ENCODE measurements at regions not wholly inside any gene's neighbourhood (a gene's known extent, or its start where the extent isn't known, plus 50 kb on each side); places are given as distances from the start of the nearest gene placed in this dataset.

GRCh38 chr14:62077676-62078261 is 315.5 kb downstream of the SNAPC1 start:
- no peak for DNase-seq (ENCODE audit: low spot score)
- TF ChIP-seq CTCF (IDR thresholded peaks at IDR 0.05; ENCODE audit: extremely low read depth, insufficient read depth, missing control alignments), result no peak

GRCh38 chr14:62079038-62079437 is 316.8 kb downstream of the SNAPC1 start:
- DNase-seq (ENCODE audit: low spot score), result no peak
- no peak for TF ChIP-seq CTCF (IDR thresholded peaks at IDR 0.05; ENCODE audit: extremely low read depth, insufficient read depth, missing control alignments)
- in situ Hi-C loops (cut with MboI; ENCODE audit: low pct_unique_long_range_greater_than_20kb, low sequenced_read_pairs, unreplicated experiment), result no loop called here

More at GRCh38 chr14:62077676-62078261, 315.5 kb downstream of the SNAPC1 start:
- in situ Hi-C loops (cut with MboI; ENCODE audit: low pct_unique_long_range_greater_than_20kb, low sequenced_read_pairs, unreplicated experiment), result no loop called here

GRCh38 chr14:62081012-62081612 is 318.9 kb downstream of the SNAPC1 start:
- peak; percentile 53 for DNase-seq (ENCODE audit: low spot score)
- TF ChIP-seq CTCF (IDR thresholded peaks at IDR 0.05; ENCODE audit: extremely low read depth, insufficient read depth, missing control alignments), result no peak
- in situ Hi-C loops (cut with MboI; ENCODE audit: low pct_unique_long_range_greater_than_20kb, low sequenced_read_pairs, unreplicated experiment), result no loop called here

- in situ Hi-C loops (cut with MboI; ENCODE audit: low pct_unique_long_range_greater_than_20kb, low sequenced_read_pairs, unreplicated experiment), result no loop called here
- DNase-seq (ENCODE audit: low spot score), result no peak
- no peak for TF ChIP-seq CTCF (IDR thresholded peaks at IDR 0.05; ENCODE audit: extremely low read depth, insufficient read depth, missing control alignments)
Observed at GRCh38 chr14:62081951-62082350, 319.7 kb downstream of the SNAPC1 start.

GRCh38 chr14:62082779-62083178 is 320.6 kb downstream of the SNAPC1 start:
- DNase-seq (ENCODE audit: low spot score), result no peak
- in situ Hi-C loops (cut with MboI; ENCODE audit: low pct_unique_long_range_greater_than_20kb, low sequenced_read_pairs, unreplicated experiment), result no loop called here
- TF ChIP-seq CTCF (IDR thresholded peaks at IDR 0.05; ENCODE audit: extremely low read depth, insufficient read depth, missing control alignments), result no peak

GRCh38 chr14:62084020-62084419 is 321.8 kb downstream of the SNAPC1 start:
- no peak for DNase-seq (ENCODE audit: low spot score)
- no peak for TF ChIP-seq CTCF (IDR thresholded peaks at IDR 0.05; ENCODE audit: extremely low read depth, insufficient read depth, missing control alignments)
- in situ Hi-C loops (cut with MboI; ENCODE audit: low pct_unique_long_range_greater_than_20kb, low sequenced_read_pairs, unreplicated experiment), result no loop called here

Measured in GM13977 (cell line).